ENCODE measurements at regions not wholly inside any gene's neighbourhood (a gene's known extent, or its start where the extent isn't known, plus 50 kb on each side); places are given as distances from the start of the nearest gene placed in this dataset.

- Histone ChIP-seq H2AFZ (ENCODE audit: low read length) (no peak overlapping the region), H3K79me2 (ENCODE audit: insufficient read depth, low read length) (no peaks in the 10 kb centered on the region), H3K9me3 (ENCODE audit: insufficient read depth, low read depth, low read length) (no peaks in the 10 kb centered on the region), H3K4me3 (ENCODE audit: low read length, poor library complexity, severe bottlenecking) (no peak overlapping the region), H3K4me1 (ENCODE audit: insufficient read depth, low read length, poor library complexity, severe bottlenecking) (peaks cover 13% of the 10 kb centered on the region), H3K27me3 (ENCODE audit: insufficient read depth, low read length, poor library complexity, severe bottlenecking) (no peaks in the 10 kb centered on the region), H3K36me3 (ENCODE audit: insufficient read depth, low read length) (no peaks in the 10 kb centered on the region), H3K9me2 (replicated peaks; ENCODE audit: low read depth, low read length) (no peaks in the 10 kb centered on the region), H3K9ac (ENCODE audit: low read depth, low read length, poor library complexity, severe bottlenecking) (no peak overlapping the region), H3K4me2 (ENCODE audit: low read depth, low read length, poor library complexity, severe bottlenecking) (no peak overlapping the region), H4K20me1 (ENCODE audit: insufficient read depth, low read length, poor library complexity, severe bottlenecking) (no peaks in the 10 kb centered on the region), H3F3A (ENCODE audit: low read depth) (no peaks in the 10 kb centered on the region)
- no peak for TF ChIP-seq CTCF (conservative IDR thresholded peaks at IDR 0.05; ENCODE audit: low read length)
- no peak for TF ChIP-seq EZH2phosphoT487 (IDR thresholded peaks at IDR 0.05; ENCODE audit: borderline replicate concordance)
Measured at GRCh38 chr2:212841460-212841859, 302.9 kb upstream of the ERBB4 start.

- no peak overlapping the region for H2AFZ ChIP-seq (ENCODE audit: low read length)
- peaks cover 3% of the 10 kb centered on the region; the same call in 1 of the 2 replicates for H3K9me3 ChIP-seq (ENCODE audit: insufficient read depth, low read depth, low read length)
- H3F3A ChIP-seq (ENCODE audit: low read depth), result no peaks in the 10 kb centered on the region
- no peaks in the 10 kb centered on the region for H3K27me3 ChIP-seq (ENCODE audit: insufficient read depth, low read length, poor library complexity, severe bottlenecking)
- no peaks in the 10 kb centered on the region for H3K9me2 ChIP-seq (replicated peaks; ENCODE audit: low read depth, low read length)
- TF ChIP-seq EZH2phosphoT487 (IDR thresholded peaks at IDR 0.05; ENCODE audit: borderline replicate concordance) (no peak), CTCF (conservative IDR thresholded peaks at IDR 0.05; ENCODE audit: low read length) (no peak)
- H4K20me1 ChIP-seq (ENCODE audit: insufficient read depth, low read length, poor library complexity, severe bottlenecking), result no peaks in the 10 kb centered on the region
- H3K36me3 ChIP-seq (ENCODE audit: insufficient read depth, low read length), result no peaks in the 10 kb centered on the region
- H3K4me2 ChIP-seq (ENCODE audit: low read depth, low read length, poor library complexity, severe bottlenecking), result no peak overlapping the region
- H3K4me3 ChIP-seq (ENCODE audit: low read length, poor library complexity, severe bottlenecking), result no peak overlapping the region
- no peaks in the 10 kb centered on the region for H3K79me2 ChIP-seq (ENCODE audit: insufficient read depth, low read length)
- H3K9ac ChIP-seq (ENCODE audit: low read depth, low read length, poor library complexity, severe bottlenecking), result no peak overlapping the region
- no peaks in the 10 kb centered on the region for H3K4me1 ChIP-seq (ENCODE audit: insufficient read depth, low read length, poor library complexity, severe bottlenecking)
Measured at GRCh38 chr2:212832211-212833195, 293.9 kb upstream of the ERBB4 start.

GRCh38 chr2:212831671-212832199, 293.1 kb upstream of the ERBB4 start:
- Histone ChIP-seq H3K36me3 (ENCODE audit: insufficient read depth, low read length) (no peaks in the 10 kb centered on the region), H2AFZ (ENCODE audit: low read length) (no peak overlapping the region), H4K20me1 (ENCODE audit: insufficient read depth, low read length, poor library complexity, severe bottlenecking) (no peaks in the 10 kb centered on the region), H3K4me1 (ENCODE audit: insufficient read depth, low read length, poor library complexity, severe bottlenecking) (no peaks in the 10 kb centered on the region), H3K4me3 (ENCODE audit: low read length, poor library complexity, severe bottlenecking) (no peak overlapping the region), H3K27me3 (ENCODE audit: insufficient read depth, low read length, poor library complexity, severe bottlenecking) (no peaks in the 10 kb centered on the region), H3K9me2 (replicated peaks; ENCODE audit: low read depth, low read length) (no peaks in the 10 kb centered on the region), H3K79me2 (ENCODE audit: insufficient read depth, low read length) (no peaks in the 10 kb centered on the region), H3F3A (ENCODE audit: low read depth) (no peaks in the 10 kb centered on the region), H3K9ac (ENCODE audit: low read depth, low read length, poor library complexity, severe bottlenecking) (no peak overlapping the region), H3K9me3 (ENCODE audit: insufficient read depth, low read depth, low read length) (peaks cover 3% of the 10 kb centered on the region; the same call in 1 of the 2 replicates), H3K4me2 (ENCODE audit: low read depth, low read length, poor library complexity, severe bottlenecking) (no peak overlapping the region)
- TF ChIP-seq CTCF (conservative IDR thresholded peaks at IDR 0.05; ENCODE audit: low read length) (no peak), EZH2phosphoT487 (IDR thresholded peaks at IDR 0.05; ENCODE audit: borderline replicate concordance) (no peak)
